Mesenchymal stem cell (in vitro differentiated cells and primary cell): ENCODE measurements at regions not wholly inside any gene's neighbourhood (a gene's known extent, or its start where the extent isn't known, plus 50 kb on each side); places are given as distances from the start of the nearest gene placed in this dataset.

ENCODE experiments used
- DNase-seq: peaks from one replicate; pipeline ENCODE4 v3.0.0-alpha.2; 2013
- H2AFZ ChIP-seq: one replicate; pipeline ENCODE4 v1.6.1; 2013; ENCODE audit warnings: low read depth, mild to moderate bottlenecking, control low read depth, inconsistent platforms, low read length, moderate library complexity
- H2AK5ac ChIP-seq: 2 replicates; pipeline ENCODE4 v1.6.1; 2013; ENCODE audit warnings: low read length, moderate library complexity, mild to moderate bottlenecking, inconsistent platforms; ENCODE audit not compliant: severe bottlenecking
- H2BK120ac ChIP-seq: one replicate; pipeline ENCODE4 v1.6.1; 2013; ENCODE audit warnings: low read depth, mild to moderate bottlenecking, inconsistent platforms, low read length, moderate library complexity
- H2BK12ac ChIP-seq, 2 experiments: one replicate each; pipeline ENCODE4 v1.6.1; 2013; ENCODE audit warnings: inconsistent platforms in 2 of 2, low read length in 2 of 2, mild to moderate bottlenecking in 2 of 2, moderate library complexity in 2 of 2, control low read depth in 1 of 2
- H2BK15ac ChIP-seq: one replicate; pipeline ENCODE4 v1.6.1; 2013; ENCODE audit warnings: mild to moderate bottlenecking, low read depth, inconsistent platforms; ENCODE audit not compliant: poor library complexity, severe bottlenecking
- H2BK5ac ChIP-seq: 2 replicates; pipeline ENCODE4 v1.6.1; 2013; ENCODE audit warnings: low read depth, mild to moderate bottlenecking, low read length, control low read depth, inconsistent platforms; ENCODE audit not compliant: poor library complexity, severe bottlenecking
- H3K14ac ChIP-seq, 2 experiments: one replicate each; pipeline ENCODE4 v1.6.1; 2013; ENCODE audit warnings: inconsistent platforms in 2 of 2, low read length in 2 of 2, control low read depth in 1 of 2, mild to moderate bottlenecking in 1 of 2, moderate library complexity in 1 of 2
- H3K18ac ChIP-seq, 2 experiments: one replicate each; pipeline ENCODE4 v1.6.1; 2013; ENCODE audit warnings: inconsistent platforms in 2 of 2, low read length in 2 of 2, control low read depth in 1 of 2, low read depth in 1 of 2, mild to moderate bottlenecking in 1 of 2
- H3K23ac ChIP-seq, 2 experiments: one replicate each; pipeline ENCODE4 v1.6.1; 2013; ENCODE audit warnings: inconsistent platforms in 2 of 2, low read length in 2 of 2, mild to moderate bottlenecking in 2 of 2, moderate library complexity in 2 of 2, control low read depth in 1 of 2
- H3K27ac ChIP-seq: 2 replicates; pipeline ENCODE4 v1.5.1; 2013; ENCODE audit warnings: mild to moderate bottlenecking, moderate library complexity, low read length, control low read depth, inconsistent platforms; ENCODE audit not compliant: poor library complexity, severe bottlenecking
- H3K27me3 ChIP-seq, 2 experiments: 2 replicates each; pipeline versions ENCODE4 v1.6.1 to v1.7.0; 2013; ENCODE audit warnings: low read length in 2 of 2, mild to moderate bottlenecking in 2 of 2, moderate library complexity in 2 of 2, control low read depth in 1 of 2, inconsistent platforms in 1 of 2; ENCODE audit not compliant: control insufficient read depth in 1 of 2, insufficient read depth in 1 of 2
- H3K36me3 ChIP-seq, 2 experiments: 2 replicates each; pipeline versions ENCODE4 v1.6.1 to v1.7.0; 2013; ENCODE audit warnings: low read length in 2 of 2, control low read depth in 1 of 2, inconsistent platforms in 1 of 2, low read depth in 1 of 2, mild to moderate bottlenecking in 1 of 2; ENCODE audit not compliant: insufficient read depth in 2 of 2, control insufficient read depth in 1 of 2
- H3K4ac ChIP-seq, 2 experiments: one replicate each; pipeline ENCODE4 v1.6.1; 2013; ENCODE audit warnings: inconsistent platforms in 2 of 2, low read length in 2 of 2, mild to moderate bottlenecking in 2 of 2, moderate library complexity in 2 of 2, control low read depth in 1 of 2, low read depth in 1 of 2
- H3K4me1 ChIP-seq: 2 replicates; pipeline ENCODE4 v1.6.1; 2013; ENCODE audit warnings: low read depth, low read length, control low read depth; ENCODE audit not compliant: control insufficient read depth, insufficient read depth
- H3K4me2 ChIP-seq: 2 replicates; pipeline ENCODE4 v1.6.1; 2013; ENCODE audit warnings: low read length, mild to moderate bottlenecking, inconsistent platforms; ENCODE audit not compliant: poor library complexity, severe bottlenecking
- H3K4me3 ChIP-seq, 2 experiments: 2 replicates each; pipeline versions ENCODE4 v1.5.1 to v1.7.0; 2013; ENCODE audit warnings: low read length in 2 of 2, mild to moderate bottlenecking in 2 of 2, control low read depth in 1 of 2, low read depth in 1 of 2; ENCODE audit not compliant: insufficient read depth in 1 of 2
- H3K79me1 ChIP-seq: replicated peaks from 2 replicates; pipeline ENCODE4 v1.6.1; 2013; ENCODE audit warnings: mild to moderate bottlenecking, control low read depth, low read length, inconsistent platforms; ENCODE audit not compliant: poor library complexity, severe bottlenecking
- H3K9ac ChIP-seq: 2 replicates; pipeline ENCODE4 v1.7.0; 2013; ENCODE audit warnings: mild to moderate bottlenecking, low read length, moderate library complexity
- H3K9me3 ChIP-seq: 2 replicates; pipeline ENCODE4 v1.7.0; 2013; ENCODE audit warnings: mild to moderate bottlenecking, low read length; ENCODE audit not compliant: control insufficient read depth
- H4K8ac ChIP-seq: one replicate; pipeline ENCODE4 v1.6.1; 2013; ENCODE audit warnings: inconsistent platforms, mild to moderate bottlenecking, low read length, moderate library complexity
- H4K91ac ChIP-seq: one replicate; pipeline ENCODE4 v1.6.1; 2013; ENCODE audit warnings: mild to moderate bottlenecking, low read length, inconsistent platforms
- WGBS: methylation state at CpG from one replicate; pipeline ENCODE4 v1.1.7; 2013; ENCODE audit warnings: mixed read lengths; 5-methylcytosine and 5-hydroxymethylcytosine counted together

GRCh38 chr12:24533716-24534352 is 415.1 kb downstream of the BCAT1 start:
- H3K36me3 ChIP-seq = no peaks in the 10 kb centered on the region
- no peaks in the 10 kb centered on the region for H3K4me1 ChIP-seq
- H3K4me3 ChIP-seq = no peak overlapping the region
- 100% methylated on average over 2 of the region's 3 CpGs for WGBS
- H3K23ac ChIP-seq = no peak overlapping the region
- no peaks in the 10 kb centered on the region for H3K9me3 ChIP-seq
- no peak overlapping the region for H3K14ac ChIP-seq
- no peak overlapping the region for H2AK5ac ChIP-seq
- H2BK12ac ChIP-seq = no peak overlapping the region
- no peak overlapping the region for H4K8ac ChIP-seq
- H2BK120ac ChIP-seq = no peak overlapping the region
- H3K9ac ChIP-seq = no peak overlapping the region
- no peak overlapping the region for H3K4me2 ChIP-seq
- H3K18ac ChIP-seq = no peak overlapping the region
- H2AFZ ChIP-seq = no peak overlapping the region
- no peak overlapping the region for H2BK15ac ChIP-seq
- DNase-seq = no peak
- no peak overlapping the region for H3K4ac ChIP-seq
- no peak overlapping the region for H4K91ac ChIP-seq
- no peak overlapping the region for H2BK5ac ChIP-seq
- no peaks in the 10 kb centered on the region for H3K27me3 ChIP-seq
- H3K79me1 ChIP-seq = peaks cover 7% of the 10 kb centered on the region
- H3K27ac ChIP-seq = no peak overlapping the region

- no peak for DNase-seq
- Histone ChIP-seq H3K4me3 (no peak overlapping the region), H2BK15ac (no peak overlapping the region), H4K8ac (no peak overlapping the region), H3K4me1 (no peaks in the 10 kb centered on the region), H3K27me3 (no peaks in the 10 kb centered on the region), H3K79me1 (peaks cover 10% of the 10 kb centered on the region), H2BK5ac (no peak overlapping the region), H2BK12ac (no peak overlapping the region), H3K14ac (no peak overlapping the region), H4K91ac (no peak overlapping the region), H3K4ac (no peak overlapping the region), H3K18ac (no peak overlapping the region), H3K23ac (no peak overlapping the region), H3K36me3 (no peaks in the 10 kb centered on the region), H3K27ac (no peak overlapping the region), H2BK120ac (no peak overlapping the region), H2AK5ac (no peak overlapping the region), H3K4me2 (no peak overlapping the region), H3K9me3 (no peaks in the 10 kb centered on the region), H3K9ac (no peak overlapping the region), H2AFZ (no peak overlapping the region)
- no CpG with 5 or more reads among the region's 2 CpGs for WGBS
Observed at GRCh38 chr12:24530689-24531088, 418.2 kb downstream of the BCAT1 start.

GRCh38 chr12:24527102-24527501 is 421.8 kb downstream of the BCAT1 start:
- no peak overlapping the region for H4K91ac ChIP-seq
- no peak overlapping the region for H3K4me3 ChIP-seq
- H3K18ac ChIP-seq = no peak overlapping the region

GRCh38 chr12:24522736-24523135 is 426.2 kb downstream of the BCAT1 start:
- no peak overlapping the region for H3K9ac ChIP-seq
- no CpG with 5 or more reads among the region's 1 CpG for WGBS
- H3K79me1 ChIP-seq = peaks cover 3% of the 10 kb centered on the region
- H3K9me3 ChIP-seq = peaks cover 40% of the 10 kb centered on the region
- no peak overlapping the region for H2BK5ac ChIP-seq
- H2AK5ac ChIP-seq = no peak overlapping the region
- H2AFZ ChIP-seq = no peak overlapping the region
- H3K4ac ChIP-seq = no peak overlapping the region
- no peak overlapping the region for H4K91ac ChIP-seq
- no peak overlapping the region for H3K27ac ChIP-seq
- no peaks in the 10 kb centered on the region for H3K27me3 ChIP-seq
- DNase-seq = no peak
- no peak overlapping the region for H4K8ac ChIP-seq
- no peak overlapping the region for H2BK15ac ChIP-seq
- H3K4me3 ChIP-seq = no peak overlapping the region
- H3K14ac ChIP-seq = no peak overlapping the region
- no peak overlapping the region for H3K23ac ChIP-seq
- H3K36me3 ChIP-seq = no peaks in the 10 kb centered on the region
- no peak overlapping the region for H2BK12ac ChIP-seq
- no peak overlapping the region for H3K18ac ChIP-seq
- H3K4me1 ChIP-seq = no peaks in the 10 kb centered on the region
- no peak overlapping the region for H3K4me2 ChIP-seq
- no peak overlapping the region for H2BK120ac ChIP-seq

More at GRCh38 chr12:24527102-24527501, 421.8 kb downstream of the BCAT1 start:
- Histone ChIP-seq H3K9me3 (peaks cover 12% of the 10 kb centered on the region), H2BK12ac (no peak overlapping the region), H3K79me1 (peaks cover 5% of the 10 kb centered on the region), H3K36me3 (no peaks in the 10 kb centered on the region), H2BK15ac (no peak overlapping the region), H2AFZ (no peak overlapping the region), H4K8ac (no peak overlapping the region), H2AK5ac (no peak overlapping the region), H2BK5ac (no peak overlapping the region), H2BK120ac (no peak overlapping the region), H3K27me3 (no peaks in the 10 kb centered on the region), H3K27ac (no peak overlapping the region), H3K23ac (no peak overlapping the region), H3K14ac (no peak overlapping the region), H3K4me1 (no peaks in the 10 kb centered on the region), H3K4ac (no peak overlapping the region), H3K4me2 (no peak overlapping the region), H3K9ac (no peak overlapping the region)
- no peak for DNase-seq
